ENCODE measurements at regions not wholly inside any gene's neighbourhood (a gene's known extent, or its start where the extent isn't known, plus 50 kb on each side); places are given as distances from the start of the nearest gene placed in this dataset.
"Not testable (repeated sequence)": the region's sequence is repeated elsewhere in the genome, so short reads cannot be mapped to it uniquely, and the experiment has no call there.

- no peaks in the 10 kb centered on the region for H3K9me3 ChIP-seq (ENCODE audit: control insufficient read depth, insufficient read depth, low read length)
- no peak overlapping the region for H3K27ac ChIP-seq (ENCODE audit: low read depth, low read length)
- H3K9ac ChIP-seq (ENCODE audit: low read depth, low read length), result no peak overlapping the region
- no peaks in the 10 kb centered on the region for H3K27me3 ChIP-seq (ENCODE audit: control insufficient read depth, insufficient read depth, low read length)
- H3K36me3 ChIP-seq (ENCODE audit: control insufficient read depth, insufficient read depth, low read length), result no peaks in the 10 kb centered on the region
- no peaks in the 10 kb centered on the region for H3K4me1 ChIP-seq (ENCODE audit: control insufficient read depth, insufficient read depth, low read length)
- H3K4me3 ChIP-seq (ENCODE audit: low read depth, low read length), result no peak overlapping the region
Observed at GRCh38 chr14:40252817-40253447, 820.7 kb upstream of the FBXO33 start.

DNA sequence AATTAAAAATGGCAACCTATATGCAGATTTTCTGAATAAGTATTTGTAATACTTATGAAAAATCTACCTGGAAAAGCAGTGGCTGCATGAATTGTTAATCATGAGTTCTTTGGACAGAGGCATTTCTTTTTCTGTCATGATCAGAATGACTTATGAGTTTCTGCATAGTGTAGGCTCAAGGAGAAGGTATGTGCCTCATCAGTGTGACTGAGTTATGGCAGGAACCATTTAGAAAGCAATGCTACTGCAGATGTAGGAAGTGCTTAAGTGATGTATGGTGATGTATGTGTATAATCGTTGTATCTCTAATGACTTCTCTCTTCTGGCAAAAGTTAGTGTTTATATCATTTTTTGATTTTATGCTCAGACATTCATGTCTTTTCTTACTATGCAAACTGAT is 816.4 kb upstream of the FBXO33 start:
- no peaks in the 10 kb centered on the region for H3K36me3 ChIP-seq (ENCODE audit: control insufficient read depth, insufficient read depth, low read length)
- no peak overlapping the region for H3K27ac ChIP-seq (ENCODE audit: low read depth, low read length)
- no peak overlapping the region for H3K9ac ChIP-seq (ENCODE audit: low read depth, low read length)
- H3K4me3 ChIP-seq (ENCODE audit: low read depth, low read length), result no peak overlapping the region
- H3K9me3 ChIP-seq (ENCODE audit: control insufficient read depth, insufficient read depth, low read length), result no peaks in the 10 kb centered on the region
- H3K4me1 ChIP-seq (ENCODE audit: control insufficient read depth, insufficient read depth, low read length), result no peaks in the 10 kb centered on the region
- H3K27me3 ChIP-seq (ENCODE audit: control insufficient read depth, insufficient read depth, low read length), result no peaks in the 10 kb centered on the region

GRCh38 chr14:40240245-40240859 is 808.1 kb upstream of the FBXO33 start:
- Histone ChIP-seq H3K9me3 (ENCODE audit: control insufficient read depth, insufficient read depth, low read length) (peaks cover 10% of the 10 kb centered on the region), H3K27me3 (ENCODE audit: control insufficient read depth, insufficient read depth, low read length) (no peaks in the 10 kb centered on the region), H3K36me3 (ENCODE audit: control insufficient read depth, insufficient read depth, low read length) (no peaks in the 10 kb centered on the region), H3K4me1 (ENCODE audit: control insufficient read depth, insufficient read depth, low read length) (no peaks in the 10 kb centered on the region), H3K27ac (ENCODE audit: low read depth, low read length) (no peak overlapping the region), H3K4me3 (ENCODE audit: low read depth, low read length) (no peak overlapping the region), H3K9ac (ENCODE audit: low read depth, low read length) (no peak overlapping the region)

- Histone ChIP-seq H3K4me3 (ENCODE audit: low read depth, low read length) (no peak overlapping the region), H3K9me3 (ENCODE audit: control insufficient read depth, insufficient read depth, low read length) (peaks cover 14% of the 10 kb centered on the region), H3K27ac (ENCODE audit: low read depth, low read length) (no peak overlapping the region), H3K36me3 (ENCODE audit: control insufficient read depth, insufficient read depth, low read length) (no peaks in the 10 kb centered on the region), H3K4me1 (ENCODE audit: control insufficient read depth, insufficient read depth, low read length) (no peaks in the 10 kb centered on the region), H3K9ac (ENCODE audit: low read depth, low read length) (no peak overlapping the region), H3K27me3 (ENCODE audit: control insufficient read depth, insufficient read depth, low read length) (no peaks in the 10 kb centered on the region)
Observed at GRCh38 chr14:40232302-40232701, 800.1 kb upstream of the FBXO33 start.

GRCh38 chr14:40229676-40230075 is 797.4 kb upstream of the FBXO33 start:
- H3K9me3 ChIP-seq (ENCODE audit: control insufficient read depth, insufficient read depth, low read length), result peaks cover 4% of the 10 kb centered on the region; the same call in 1 of the 2 replicates

DNA sequence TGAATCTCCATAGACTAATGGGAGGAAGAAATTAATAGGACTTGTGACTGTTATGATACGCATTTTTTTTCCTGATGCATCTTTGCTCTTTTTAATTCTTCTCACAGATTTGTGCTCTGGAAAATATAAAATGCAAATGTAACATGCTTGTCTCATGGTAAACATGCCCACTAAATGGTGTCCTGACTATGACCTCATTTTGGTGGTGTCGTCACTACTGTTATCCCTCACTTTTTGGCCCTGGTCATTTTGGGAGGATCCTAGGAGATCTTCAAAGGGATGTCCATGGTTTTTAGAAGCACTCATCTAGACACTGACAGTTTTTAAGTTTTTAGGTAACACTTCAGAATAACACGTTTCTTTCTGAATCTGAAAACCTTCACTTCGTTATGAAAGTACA is 790.8 kb upstream of the FBXO33 start:
- H3K36me3 ChIP-seq (ENCODE audit: control insufficient read depth, insufficient read depth, low read length), result no peaks in the 10 kb centered on the region
- no peak overlapping the region for H3K9ac ChIP-seq (ENCODE audit: low read depth, low read length)
- no peaks in the 10 kb centered on the region for H3K9me3 ChIP-seq (ENCODE audit: control insufficient read depth, insufficient read depth, low read length)
- no peaks in the 10 kb centered on the region for H3K4me1 ChIP-seq (ENCODE audit: control insufficient read depth, insufficient read depth, low read length)
- H3K27me3 ChIP-seq (ENCODE audit: control insufficient read depth, insufficient read depth, low read length), result no peaks in the 10 kb centered on the region
- H3K27ac ChIP-seq (ENCODE audit: low read depth, low read length), result no peak overlapping the region
- no peak overlapping the region for H3K4me3 ChIP-seq (ENCODE audit: low read depth, low read length)

More at GRCh38 chr14:40229676-40230075, 797.4 kb upstream of the FBXO33 start:
- Histone ChIP-seq H3K9ac (ENCODE audit: low read depth, low read length) (no peak overlapping the region), H3K27me3 (ENCODE audit: control insufficient read depth, insufficient read depth, low read length) (no peaks in the 10 kb centered on the region), H3K27ac (ENCODE audit: low read depth, low read length) (no peak overlapping the region), H3K36me3 (ENCODE audit: control insufficient read depth, insufficient read depth, low read length) (no peaks in the 10 kb centered on the region), H3K4me3 (ENCODE audit: low read depth, low read length) (no peak overlapping the region), H3K4me1 (ENCODE audit: control insufficient read depth, insufficient read depth, low read length) (no peaks in the 10 kb centered on the region)

GRCh38 chr14:40221428-40221827 is 789.2 kb upstream of the FBXO33 start:
- H3K4me3 ChIP-seq (ENCODE audit: low read depth, low read length), result no peak overlapping the region
- H3K9ac ChIP-seq (ENCODE audit: low read depth, low read length), result no peak overlapping the region
- H3K36me3 ChIP-seq (ENCODE audit: control insufficient read depth, insufficient read depth, low read length), result no peaks in the 10 kb centered on the region
- no peaks in the 10 kb centered on the region for H3K27me3 ChIP-seq (ENCODE audit: control insufficient read depth, insufficient read depth, low read length)
- H3K27ac ChIP-seq (ENCODE audit: low read depth, low read length), result no peak overlapping the region
- no peaks in the 10 kb centered on the region for H3K4me1 ChIP-seq (ENCODE audit: control insufficient read depth, insufficient read depth, low read length)
- no peaks in the 10 kb centered on the region for H3K9me3 ChIP-seq (ENCODE audit: control insufficient read depth, insufficient read depth, low read length)

DNA sequence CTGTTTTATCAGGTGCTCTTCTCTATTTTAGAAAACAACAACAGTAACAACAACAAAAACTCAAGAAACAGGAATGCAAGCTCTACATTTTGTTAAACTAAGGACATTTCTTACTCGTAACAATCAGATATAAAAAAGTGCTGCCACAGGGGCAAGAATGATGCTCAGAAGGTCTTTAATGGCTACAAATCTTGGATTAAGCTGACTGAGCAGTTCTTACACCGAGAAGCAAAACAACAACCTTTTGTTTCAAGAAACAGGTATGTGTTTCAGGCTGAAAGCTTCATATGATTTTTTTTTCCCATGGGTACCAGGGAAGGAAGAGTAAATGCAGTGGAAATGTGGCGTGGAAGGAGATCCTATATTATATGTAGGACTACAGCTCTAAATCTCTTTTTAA is 786.8 kb upstream of the FBXO33 start:
- H3K36me3 ChIP-seq (ENCODE audit: control insufficient read depth, insufficient read depth, low read length), result no peaks in the 10 kb centered on the region
- no peak overlapping the region for H3K9ac ChIP-seq (ENCODE audit: low read depth, low read length)
- H3K9me3 ChIP-seq (ENCODE audit: control insufficient read depth, insufficient read depth, low read length), result no peaks in the 10 kb centered on the region
- H3K27ac ChIP-seq (ENCODE audit: low read depth, low read length), result no peak overlapping the region
- no peaks in the 10 kb centered on the region for H3K27me3 ChIP-seq (ENCODE audit: control insufficient read depth, insufficient read depth, low read length)
- H3K4me1 ChIP-seq (ENCODE audit: control insufficient read depth, insufficient read depth, low read length), result no peaks in the 10 kb centered on the region
- H3K4me3 ChIP-seq (ENCODE audit: low read depth, low read length), result no peak overlapping the region

- Histone ChIP-seq H3K27ac (ENCODE audit: low read depth, low read length) (no peak overlapping the region), H3K9ac (ENCODE audit: low read depth, low read length) (no peak overlapping the region)
Observed at GRCh38 chr14:40218282-40218941, 786.2 kb upstream of the FBXO33 start.

GRCh38 chr14:40216976-40217375 is 784.7 kb upstream of the FBXO33 start:
- H3K27ac ChIP-seq (ENCODE audit: low read depth, low read length), result no peak overlapping the region
- H3K4me1 ChIP-seq (ENCODE audit: control insufficient read depth, insufficient read depth, low read length), result no peaks in the 10 kb centered on the region
- no peak overlapping the region for H3K4me3 ChIP-seq (ENCODE audit: low read depth, low read length)
- no peaks in the 10 kb centered on the region for H3K27me3 ChIP-seq (ENCODE audit: control insufficient read depth, insufficient read depth, low read length)
- H3K9ac ChIP-seq (ENCODE audit: low read depth, low read length), result no peak overlapping the region
- H3K36me3 ChIP-seq (ENCODE audit: control insufficient read depth, insufficient read depth, low read length), result no peaks in the 10 kb centered on the region
- H3K9me3 ChIP-seq (ENCODE audit: control insufficient read depth, insufficient read depth, low read length), result no peaks in the 10 kb centered on the region

More at GRCh38 chr14:40218282-40218941, 786.2 kb upstream of the FBXO33 start:
- Histone ChIP-seq H3K4me1 (ENCODE audit: control insufficient read depth, insufficient read depth, low read length) (no peaks in the 10 kb centered on the region), H3K36me3 (ENCODE audit: control insufficient read depth, insufficient read depth, low read length) (no peaks in the 10 kb centered on the region), H3K27me3 (ENCODE audit: control insufficient read depth, insufficient read depth, low read length) (no peaks in the 10 kb centered on the region), H3K4me3 (ENCODE audit: low read depth, low read length) (no peak overlapping the region), H3K9me3 (ENCODE audit: control insufficient read depth, insufficient read depth, low read length) (no peaks in the 10 kb centered on the region)

GRCh38 chr14:40216408-40216807 is 784.2 kb upstream of the FBXO33 start:
- not testable (repeated sequence) for H3K4me3 ChIP-seq (ENCODE audit: low read depth, low read length); H3K27me3 ChIP-seq (ENCODE audit: control insufficient read depth, insufficient read depth, low read length); H3K27ac ChIP-seq (ENCODE audit: low read depth, low read length); H3K36me3 ChIP-seq (ENCODE audit: control insufficient read depth, insufficient read depth, low read length); H3K9ac ChIP-seq (ENCODE audit: low read depth, low read length); H3K4me1 ChIP-seq (ENCODE audit: control insufficient read depth, insufficient read depth, low read length); H3K9me3 ChIP-seq (ENCODE audit: control insufficient read depth, insufficient read depth, low read length)

Data from HUES48 (cell line).